Hematopoietic multipotent progenitor cell (in vitro differentiated cells): ENCODE measurements at regions not wholly inside any gene's neighbourhood (a gene's known extent, or its start where the extent isn't known, plus 50 kb on each side); places are given as distances from the start of the nearest gene placed in this dataset.

Experiments
- DNase-seq, 3 donors: peaks; one replicate each; pipeline ENCODE4 v3.0.0-alpha.2; 2011 to 2015; ENCODE audit warnings: low read depth in 2 of 3, low spot score in 2 of 3

GRCh38 chr13:80047406-80047805 lies 293.5 kb downstream of the SPRY2 start:
- DNase-seq: peak in 1 of 3 donors; percentile 9

GRCh38 chr13:80040981-80041317 lies 300.0 kb downstream of the SPRY2 start:
- DNase-seq: no peak

GRCh38 chr13:80040196-80040980 lies 300.5 kb downstream of the SPRY2 start:
- no peak for DNase-seq

- no peak for DNase-seq
Observed at GRCh38 chr13:80039000-80039399, 301.9 kb downstream of the SPRY2 start.

- DNase-seq: no peak
Observed at GRCh38 chr13:80038371-80038770, 302.6 kb downstream of the SPRY2 start.

- DNase-seq: no peak
Observed at GRCh38 chr13:80037505-80037888, 303.4 kb downstream of the SPRY2 start.

- DNase-seq: peak in 2 of 3 donors; percentile 49 to 80
Observed at GRCh38 chr13:80036845-80037504, 304.0 kb downstream of the SPRY2 start.

- DNase-seq: no peak
Observed at GRCh38 chr13:80035096-80035495, 305.8 kb downstream of the SPRY2 start.

GRCh38 chr13:80033951-80034350 lies 307.0 kb downstream of the SPRY2 start:
- DNase-seq: no peak

GRCh38 chr13:80033286-80033685 lies 307.6 kb downstream of the SPRY2 start:
- DNase-seq: no peak

GRCh38 chr13:80030491-80030890 lies 310.4 kb downstream of the SPRY2 start:
- peak in 2 of 3 donors; percentile 17 to 46 for DNase-seq

- DNase-seq: no peak
Observed at GRCh38 chr13:80029170-80029569, 311.8 kb downstream of the SPRY2 start.

GRCh38 chr13:80022146-80022545 lies 318.8 kb downstream of the SPRY2 start:
- DNase-seq: no peak

GRCh38 chr13:80012251-80012650 lies 328.7 kb downstream of the SPRY2 start:
- DNase-seq: no peak

GRCh38 chr13:80011448-80012212 lies 329.3 kb downstream of the SPRY2 start:
- no peak for DNase-seq

GRCh38 chr13:80010846-80011245 lies 330.1 kb downstream of the SPRY2 start:
- DNase-seq: no peak

- no peak for DNase-seq
Observed at GRCh38 chr13:80010286-80010831, 330.6 kb downstream of the SPRY2 start.

- no peak for DNase-seq
Observed at GRCh38 chr13:80009760-80010159, 331.2 kb downstream of the SPRY2 start.

GRCh38 chr13:80006940-80007339 lies 334.0 kb downstream of the SPRY2 start:
- no peak for DNase-seq

- no peak for DNase-seq
Observed at GRCh38 chr13:80001510-80001842, 339.4 kb downstream of the SPRY2 start.

- DNase-seq: peak in 1 of 3 donors; percentile 14
Observed at GRCh38 chr13:80000684-80001509, 340.0 kb downstream of the SPRY2 start.
